Sciatic nerve (tissue), 2 donors: ENCODE measurements at regions not wholly inside any gene's neighbourhood (a gene's known extent, or its start where the extent isn't known, plus 50 kb on each side); places are given as distances from the start of the nearest gene placed in this dataset.
"Not testable (repeated sequence)": the region's sequence is repeated elsewhere in the genome, so short reads cannot be mapped to it uniquely, and the experiment has no call there.

Experiments used
- ATAC-seq: fragments of 200-7000 bp; cut with Tn5 transposase; one replicate; pipeline ENCODE4 v1.9.1; 2020; ENCODE audit warnings: mild to moderate bottlenecking, moderate library complexity
- DNase-seq: peaks from one replicate; pipeline ENCODE4 v3.0.0-alpha.2; 2020; ENCODE audit warnings: low spot score
- intact Hi-C: fragments of 100-400 bp; cut with DNase I; formaldehyde crosslinking; loops from one replicate; pipeline ENCODE4 v1.14.2; 2022
- donor health status: DM: no; HTN: no; CAD: no.
- donor health status: DM: no; HTN: no; CAD: no.

DNA sequence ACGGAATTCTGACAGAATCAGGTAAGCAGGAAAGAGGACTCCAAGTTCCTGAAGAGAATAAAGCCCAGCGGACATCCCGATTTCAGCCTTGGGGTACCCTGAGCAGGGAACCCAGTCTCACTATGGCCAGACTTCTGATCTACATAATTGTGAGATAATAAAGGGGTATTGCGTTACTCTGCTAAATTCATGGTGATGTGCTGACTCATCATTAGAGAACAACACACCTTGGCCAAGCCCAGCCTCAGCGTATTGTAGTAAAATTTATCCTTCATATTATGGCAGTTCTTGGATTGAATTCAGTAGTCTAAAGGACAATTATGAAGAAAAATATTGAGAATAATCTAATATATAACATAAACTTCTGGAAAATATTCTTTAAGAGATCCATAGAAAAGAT, 170.2 kb upstream of the MAD2L1 start:
- no peak for ATAC-seq
- DNase-seq = no peak
- intact Hi-C loops = no loop called here

DNA sequence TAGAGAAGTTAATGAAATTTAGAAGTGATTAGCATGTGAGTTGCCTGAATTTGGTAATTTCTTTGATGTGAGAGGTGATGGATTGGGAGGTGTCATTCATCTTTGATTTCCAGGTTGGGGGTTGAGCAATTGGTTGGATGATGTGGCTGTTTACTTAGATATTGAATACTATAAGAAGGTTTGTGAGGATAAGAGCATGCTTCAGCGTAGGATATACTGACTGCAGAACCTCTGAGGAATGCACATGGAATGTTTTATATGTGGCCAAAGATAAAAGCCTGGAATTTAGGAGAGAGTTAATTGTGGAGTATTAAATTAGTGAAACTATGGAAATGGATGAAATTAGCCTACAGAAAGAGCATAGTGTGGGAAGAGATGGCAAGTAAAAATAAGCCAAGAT, 165.4 kb upstream of the MAD2L1 start:
- intact Hi-C loops = no loop called here
- no peak for DNase-seq
- no peak for ATAC-seq

- intact Hi-C loops = no loop called here
- DNase-seq (no peak), ATAC-seq (peak; percentile 90)
Measured at GRCh38 chr4:120228086-120228485, 161.4 kb upstream of the MAD2L1 start.

GRCh38 chr4:120227554-120227953, 160.9 kb upstream of the MAD2L1 start:
- intact Hi-C loops = no loop called here
- DNase-seq (no peak), ATAC-seq (no peak)

DNA sequence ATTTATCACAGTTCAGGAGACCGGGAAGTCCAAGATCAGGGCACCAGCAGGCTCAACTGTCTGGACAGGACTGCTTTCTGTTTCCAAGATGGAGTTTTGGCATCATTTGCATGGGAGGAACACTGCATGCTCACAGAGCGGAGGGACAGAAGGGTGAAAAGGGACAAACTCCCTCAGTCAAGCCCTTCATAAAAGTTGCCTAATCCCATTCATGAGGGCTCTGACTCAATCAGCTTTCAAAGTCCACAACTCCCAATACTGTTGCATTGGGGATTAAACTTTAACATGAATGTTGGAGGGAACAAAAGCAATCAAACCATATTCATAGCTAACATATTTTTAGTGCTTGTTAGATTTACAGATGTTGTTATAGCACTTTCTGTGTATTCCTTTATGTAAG, 158.9 kb upstream of the MAD2L1 start:
- DNase-seq (no peak), ATAC-seq (no peak)
- intact Hi-C loops = no loop called here

DNA sequence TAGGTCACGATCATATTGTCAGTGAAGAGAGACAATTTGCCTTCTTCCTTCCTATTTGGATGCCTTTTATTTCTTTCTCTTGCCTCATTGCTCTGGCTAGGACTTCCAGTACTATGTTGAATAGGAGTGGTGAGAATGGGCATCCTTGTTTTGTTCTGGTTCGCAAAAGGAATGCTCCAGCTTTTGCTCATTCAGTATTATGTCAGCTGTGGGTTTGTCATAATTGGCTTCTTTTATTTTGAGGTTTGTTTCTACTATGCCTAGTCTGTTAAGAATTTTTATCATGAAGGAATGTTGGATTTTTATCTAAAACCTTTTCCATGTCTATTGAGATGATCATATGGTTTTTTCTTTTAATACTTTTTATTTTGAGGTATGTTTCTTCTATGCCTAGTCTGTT, 152.3 kb upstream of the MAD2L1 start:
- no peak for DNase-seq
- no peak for ATAC-seq
- intact Hi-C loops = no loop called here

- DNase-seq (no peak), ATAC-seq (peak; percentile 62)
- intact Hi-C loops = no loop called here
Measured at GRCh38 chr4:120215350-120215749, 148.7 kb upstream of the MAD2L1 start.

DNA sequence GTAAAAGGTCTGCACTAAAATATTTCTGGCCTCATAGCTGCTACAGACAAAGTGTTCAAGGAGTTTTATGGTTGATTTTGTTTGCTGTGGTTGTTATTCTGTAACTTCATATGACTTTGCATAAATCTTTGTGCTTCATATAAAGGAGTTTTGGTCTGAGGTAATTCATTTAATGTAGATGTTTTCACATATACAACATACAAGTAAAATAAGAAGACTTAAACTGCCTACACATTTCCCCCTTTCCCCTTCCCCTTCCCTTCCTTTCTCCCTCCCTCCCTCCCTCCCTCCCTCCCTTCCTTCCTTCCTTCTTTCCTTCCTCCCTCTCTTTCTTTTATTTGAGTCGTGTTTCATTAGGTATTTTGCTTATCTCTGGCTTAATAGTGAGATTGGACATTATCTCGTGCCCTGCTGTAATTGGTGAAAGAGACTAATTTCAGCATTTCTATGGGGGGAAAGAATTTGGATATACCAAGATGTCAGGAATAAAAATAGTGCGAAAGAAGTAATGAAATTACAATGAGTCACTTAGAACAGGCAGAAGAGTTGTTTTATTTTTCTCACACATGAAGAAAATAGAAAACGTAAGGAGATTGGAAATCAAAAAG, 144.9 kb upstream of the MAD2L1 start:
- ATAC-seq (no peak), DNase-seq (no peak)
- intact Hi-C loops = no loop called here

GRCh38 chr4:120209706-120210105, 143.1 kb upstream of the MAD2L1 start:
- ATAC-seq (no peak), DNase-seq (no peak)
- intact Hi-C loops = no loop called here

DNA sequence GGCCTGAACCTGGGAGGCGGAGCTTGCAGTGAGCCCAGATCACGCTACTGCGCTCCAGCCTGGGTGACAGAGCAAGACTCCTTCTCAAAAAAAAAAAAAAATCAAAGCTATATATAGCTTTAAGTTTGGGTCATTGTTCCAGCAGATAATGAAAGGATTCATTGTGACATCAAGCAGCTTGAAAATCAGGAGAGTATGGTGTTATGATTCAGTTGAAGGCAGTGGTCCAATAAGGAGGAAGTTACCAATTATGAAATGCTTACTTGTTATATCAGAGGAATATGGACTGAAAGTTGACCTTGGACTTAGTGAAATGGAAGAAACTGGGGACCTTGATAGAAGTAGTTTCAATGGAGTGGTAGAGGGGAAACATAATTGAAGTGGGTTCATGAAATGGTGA, 140.4 kb upstream of the MAD2L1 start:
- intact Hi-C loops = no loop called here
- no peak for ATAC-seq
- no peak for DNase-seq

GRCh38 chr4:120202222-120202621, 135.6 kb upstream of the MAD2L1 start:
- ATAC-seq = no peak
- intact Hi-C loops = no loop called here

GRCh38 chr4:120200573-120201110, 134.0 kb upstream of the MAD2L1 start:
- intact Hi-C loops, ATAC-seq, DNase-seq: not testable (repeated sequence)

More at GRCh38 chr4:120202222-120202621, 135.6 kb upstream of the MAD2L1 start:
- no peak for DNase-seq

DNA sequence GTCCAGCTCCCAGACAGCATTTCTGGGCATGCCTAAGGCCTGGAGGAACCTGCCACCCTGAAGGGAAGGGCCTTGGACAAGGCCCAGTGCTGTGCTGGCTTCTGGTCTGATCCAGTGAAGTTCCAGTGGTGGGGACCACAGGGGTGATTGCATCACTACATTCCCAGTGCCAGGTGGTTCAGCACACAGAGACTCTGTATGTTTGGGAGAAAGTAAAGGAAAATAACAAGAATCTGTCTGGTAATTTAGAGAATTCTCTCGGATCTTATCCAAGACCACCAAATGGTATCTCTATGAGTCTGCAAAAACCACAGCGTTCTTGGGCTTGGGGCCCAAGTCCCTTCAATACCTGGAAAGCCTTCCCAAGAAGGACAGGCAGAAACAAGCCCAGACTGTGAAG, 131.8 kb upstream of the MAD2L1 start:
- DNase-seq = no peak
- intact Hi-C loops = no loop called here

GRCh38 chr4:120177603-120178002, 111.0 kb upstream of the MAD2L1 start:
- ATAC-seq (no peak), DNase-seq (no peak)
- intact Hi-C loops = no loop called here

More for the DNA sequence above, 131.8 kb upstream of the MAD2L1 start:
- ATAC-seq = no peak

DNA sequence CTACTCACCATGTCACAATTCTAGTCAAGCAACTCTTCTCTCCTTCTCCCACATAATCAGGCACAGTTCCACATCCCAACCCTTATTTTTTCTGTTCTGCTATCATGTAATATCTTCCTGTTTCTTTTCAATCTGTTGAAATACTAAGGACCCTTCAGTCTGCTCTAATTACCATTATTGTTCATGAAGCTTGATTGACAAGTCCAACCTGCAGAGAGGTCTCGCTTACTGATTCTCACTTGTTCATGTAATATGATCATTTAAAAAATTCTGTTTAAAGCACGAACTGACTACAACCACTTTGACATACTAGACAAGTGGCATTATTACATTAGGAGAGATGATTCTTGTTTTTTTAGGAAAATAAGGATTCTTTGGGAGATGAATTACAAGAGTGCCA, 108.6 kb upstream of the MAD2L1 start:
- no peak for DNase-seq
- no peak for ATAC-seq
- intact Hi-C loops = no loop called here

GRCh38 chr4:120163895-120164294, 97.2 kb upstream of the MAD2L1 start:
- DNase-seq (no peak), ATAC-seq (no peak)
- intact Hi-C loops = no loop called here

GRCh38 chr4:120158841-120159463, 92.3 kb upstream of the MAD2L1 start:
- ATAC-seq (no peak), DNase-seq (no peak)
- intact Hi-C loops = no loop called here

DNA sequence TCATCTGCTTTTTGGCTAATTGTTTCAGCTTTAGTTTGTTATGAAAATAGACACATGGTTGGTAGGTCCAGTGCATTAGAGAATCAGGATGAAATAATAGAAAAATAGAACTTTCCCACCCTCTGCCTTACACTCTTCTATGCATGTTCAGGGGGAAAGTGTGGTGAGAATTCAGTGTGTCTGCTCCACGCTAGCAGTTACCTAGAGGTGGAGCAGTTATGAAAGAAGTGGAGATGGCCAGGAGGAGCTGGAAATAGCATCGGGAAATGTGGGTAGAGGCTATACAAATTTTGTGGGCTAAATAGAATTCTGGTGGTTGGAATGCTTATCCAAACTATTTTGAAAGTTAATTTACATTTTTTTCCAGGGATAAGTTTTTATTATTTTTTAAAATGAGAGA, 91.4 kb upstream of the MAD2L1 start:
- ATAC-seq (no peak), DNase-seq (no peak)
- intact Hi-C loops = no loop called here

DNA sequence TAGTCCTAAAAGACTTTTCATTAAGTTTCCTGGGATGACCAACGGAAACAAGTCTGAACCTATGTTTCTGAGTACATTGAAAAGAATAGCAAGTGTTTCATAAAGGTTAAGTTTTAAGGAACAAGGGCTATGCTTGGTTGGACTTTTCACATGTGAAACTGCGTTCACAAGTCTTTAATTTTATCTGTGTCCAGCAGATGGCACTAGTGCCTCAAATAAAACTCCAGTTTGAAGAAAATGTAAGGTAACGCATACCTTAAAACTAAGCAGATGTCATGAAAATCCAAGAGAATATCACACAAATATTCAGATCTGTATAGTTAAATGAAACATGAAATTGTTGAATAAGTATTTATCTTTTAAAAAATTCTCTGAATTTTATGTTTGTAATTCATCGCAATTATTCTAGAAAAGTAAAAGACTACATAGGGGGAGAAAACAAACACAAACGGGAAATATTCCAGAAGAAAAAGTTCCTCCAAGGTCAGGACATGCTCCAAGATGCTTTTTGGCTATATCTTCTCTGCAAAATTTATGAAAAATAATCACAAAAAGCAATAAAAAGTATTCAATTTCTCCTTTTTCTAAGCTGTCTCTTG, 89.6 kb upstream of the MAD2L1 start:
- intact Hi-C loops = no loop called here
- DNase-seq (no peak), ATAC-seq (no peak)

DNA sequence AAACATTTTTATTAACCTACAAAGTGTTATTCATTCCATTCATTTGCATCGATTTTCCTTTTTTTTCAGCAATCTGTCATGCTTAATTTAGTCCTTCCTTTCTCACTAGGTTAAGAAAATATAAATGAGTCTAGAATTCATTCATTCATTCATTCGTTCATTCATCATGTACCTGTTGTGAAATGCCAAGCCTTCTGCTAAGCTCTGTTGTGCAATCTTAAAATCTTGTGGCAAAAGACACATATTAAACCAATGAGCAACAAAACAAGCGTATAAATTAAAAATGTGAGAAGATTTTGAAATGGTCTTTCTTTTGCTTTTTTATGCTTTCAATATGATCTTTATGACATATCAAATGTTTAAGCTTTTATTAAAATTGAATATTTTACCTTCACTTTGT, 88.6 kb upstream of the MAD2L1 start:
- DNase-seq (no peak), ATAC-seq (no peak)
- intact Hi-C loops = no loop called here

DNA sequence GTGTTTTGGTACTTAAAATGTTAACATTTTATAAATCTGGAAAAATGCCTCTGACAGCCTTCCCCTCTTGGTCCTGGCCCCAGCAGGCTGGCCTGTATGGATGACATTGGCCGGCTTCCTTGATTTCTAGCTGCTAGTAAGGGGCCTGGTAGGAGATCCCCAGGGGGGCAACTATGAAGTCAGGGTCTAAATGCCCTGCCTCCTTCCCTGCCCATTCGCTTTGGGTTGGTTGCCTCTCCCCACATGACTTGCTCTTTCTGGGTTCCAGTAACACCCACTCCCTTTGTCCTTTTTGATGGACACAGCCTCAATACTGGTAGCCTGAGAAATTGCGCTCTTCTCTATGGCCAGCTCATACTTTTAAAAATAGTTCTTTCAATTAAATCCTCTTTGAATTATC, 78.0 kb upstream of the MAD2L1 start:
- no peak for DNase-seq
- no peak for ATAC-seq
- intact Hi-C loops = no loop called here
